HPDE6-E6E7 (cell line): ENCODE measurements at regions not wholly inside any gene's neighbourhood (a gene's known extent, or its start where the extent isn't known, plus 50 kb on each side); places are given as distances from the start of the nearest gene placed in this dataset.

Source experiments
- DNase-seq: peaks from one replicate; pipeline ENCODE4 v3.0.0; 2011; ENCODE audit warnings: missing footprints; ENCODE audit errors: extremely low spot score

GRCh38 chr18:78924301-78924700, 55.3 kb upstream of the SALL3 start:
- DNase-seq = no peak

GRCh38 chr18:78924786-78925540, 54.7 kb upstream of the SALL3 start:
- DNase-seq = no peak

GRCh38 chr18:78925557-78926242, 53.9 kb upstream of the SALL3 start:
- no peak for DNase-seq

GRCh38 chr18:78926243-78926615, 53.4 kb upstream of the SALL3 start:
- no peak for DNase-seq

GRCh38 chr18:78927156-78927555, 52.5 kb upstream of the SALL3 start:
- no peak for DNase-seq

GRCh38 chr18:78927616-78928015, 52.0 kb upstream of the SALL3 start:
- no peak for DNase-seq

- no peak for DNase-seq
Measured at GRCh38 chr18:78928076-78928475, 51.5 kb upstream of the SALL3 start.

- no peak for DNase-seq
Measured at GRCh38 chr18:78929516-78929915, 50.1 kb upstream of the SALL3 start.
